ENCODE measurements at regions not wholly inside any gene's neighbourhood (a gene's known extent, or its start where the extent isn't known, plus 50 kb on each side); places are given as distances from the start of the nearest gene placed in this dataset.

DNA sequence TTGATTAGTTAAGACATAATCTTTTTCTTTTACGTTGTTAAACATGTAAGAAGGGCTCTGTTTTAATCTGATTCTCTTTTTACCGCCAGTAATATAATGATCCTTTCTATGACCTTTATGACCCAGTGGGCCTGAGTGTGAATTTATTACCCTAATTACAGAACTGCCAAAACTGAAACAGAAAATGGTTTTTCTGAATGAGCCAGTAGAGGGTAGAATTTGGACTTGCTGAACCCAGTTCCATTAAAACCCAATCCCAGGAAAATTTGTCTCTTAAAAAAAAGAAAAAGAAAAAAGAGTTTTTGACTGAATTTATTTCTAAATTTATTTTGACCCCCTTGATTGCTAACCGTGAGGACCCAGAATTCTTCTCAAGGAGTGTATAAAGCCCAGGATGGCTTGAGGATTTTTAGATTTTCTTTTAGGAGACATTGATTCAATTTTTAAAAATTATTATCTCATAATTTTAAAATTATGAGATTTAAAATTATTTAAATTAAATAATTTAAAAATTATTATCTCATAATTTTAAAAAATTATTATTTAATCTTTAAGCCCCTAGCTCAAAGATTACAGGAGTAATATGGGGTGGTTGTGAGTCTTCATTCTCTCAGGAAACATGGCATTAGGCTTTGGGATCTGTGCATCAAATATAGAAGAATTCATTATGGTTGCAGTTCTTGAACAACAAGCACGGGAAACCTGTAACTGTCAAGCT, 94.1 kb upstream of the GLIS3 start:
- Histone ChIP-seq H3K9ac (ENCODE audit: low read depth, low read length, poor library complexity, severe bottlenecking) (no peak overlapping the region), H3K36me3 (ENCODE audit: insufficient read depth, low read length) (no peaks in the 10 kb centered on the region), H2AFZ (ENCODE audit: low read length) (no peak overlapping the region), H3K4me2 (ENCODE audit: low read depth, low read length, poor library complexity, severe bottlenecking) (no peak overlapping the region), H3F3A (ENCODE audit: low read depth) (no peaks in the 10 kb centered on the region), H3K9me2 (replicated peaks; ENCODE audit: low read depth, low read length) (no peaks in the 10 kb centered on the region), H4K20me1 (ENCODE audit: insufficient read depth, low read length, poor library complexity, severe bottlenecking) (no peaks in the 10 kb centered on the region), H3K4me1 (ENCODE audit: insufficient read depth, low read length, poor library complexity, severe bottlenecking) (no peaks in the 10 kb centered on the region), H3K4me3 (ENCODE audit: low read length, poor library complexity, severe bottlenecking) (no peak overlapping the region), H3K79me2 (ENCODE audit: insufficient read depth, low read length) (no peaks in the 10 kb centered on the region), H3K9me3 (ENCODE audit: insufficient read depth, low read depth, low read length) (no peaks in the 10 kb centered on the region), H3K27me3 (ENCODE audit: insufficient read depth, low read length, poor library complexity, severe bottlenecking) (peaks cover 7% of the 10 kb centered on the region)
- TF ChIP-seq, protein P1, sequence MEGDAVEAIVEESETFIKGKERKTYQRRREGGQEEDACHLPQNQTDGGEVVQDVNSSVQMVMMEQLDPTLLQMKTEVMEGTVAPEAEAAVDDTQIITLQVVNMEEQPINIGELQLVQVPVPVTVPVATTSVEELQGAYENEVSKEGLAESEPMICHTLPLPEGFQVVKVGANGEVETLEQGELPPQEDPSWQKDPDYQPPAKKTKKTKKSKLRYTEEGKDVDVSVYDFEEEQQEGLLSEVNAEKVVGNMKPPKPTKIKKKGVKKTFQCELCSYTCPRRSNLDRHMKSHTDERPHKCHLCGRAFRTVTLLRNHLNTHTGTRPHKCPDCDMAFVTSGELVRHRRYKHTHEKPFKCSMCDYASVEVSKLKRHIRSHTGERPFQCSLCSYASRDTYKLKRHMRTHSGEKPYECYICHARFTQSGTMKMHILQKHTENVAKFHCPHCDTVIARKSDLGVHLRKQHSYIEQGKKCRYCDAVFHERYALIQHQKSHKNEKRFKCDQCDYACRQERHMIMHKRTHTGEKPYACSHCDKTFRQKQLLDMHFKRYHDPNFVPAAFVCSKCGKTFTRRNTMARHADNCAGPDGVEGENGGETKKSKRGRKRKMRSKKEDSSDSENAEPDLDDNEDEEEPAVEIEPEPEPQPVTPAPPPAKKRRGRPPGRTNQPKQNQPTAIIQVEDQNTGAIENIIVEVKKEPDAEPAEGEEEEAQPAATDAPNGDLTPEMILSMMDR (conservative IDR thresholded peaks at IDR 0.05; ENCODE audit: low read length) = no peak
- no peak for TF ChIP-seq EZH2phosphoT487 (IDR thresholded peaks at IDR 0.05; ENCODE audit: borderline replicate concordance)

- no peaks in the 10 kb centered on the region for H3K79me2 ChIP-seq (ENCODE audit: insufficient read depth, low read length)
- H2AFZ ChIP-seq (ENCODE audit: low read length) = no peak overlapping the region
- no peaks in the 10 kb centered on the region for H3F3A ChIP-seq (ENCODE audit: low read depth)
- H3K9me2 ChIP-seq (replicated peaks; ENCODE audit: low read depth, low read length) = no peaks in the 10 kb centered on the region
- no peak overlapping the region for H3K9ac ChIP-seq (ENCODE audit: low read depth, low read length, poor library complexity, severe bottlenecking)
- no peaks in the 10 kb centered on the region for H3K9me3 ChIP-seq (ENCODE audit: insufficient read depth, low read depth, low read length)
- H3K4me3 ChIP-seq (ENCODE audit: low read length, poor library complexity, severe bottlenecking) = no peak overlapping the region
- TF ChIP-seq, protein P1 (conservative IDR thresholded peaks at IDR 0.05; ENCODE audit: low read length) = no peak
- no peak for TF ChIP-seq EZH2phosphoT487 (IDR thresholded peaks at IDR 0.05; ENCODE audit: borderline replicate concordance)
- peaks cover 7% of the 10 kb centered on the region for H3K27me3 ChIP-seq (ENCODE audit: insufficient read depth, low read length, poor library complexity, severe bottlenecking)
- no peaks in the 10 kb centered on the region for H4K20me1 ChIP-seq (ENCODE audit: insufficient read depth, low read length, poor library complexity, severe bottlenecking)
- no peaks in the 10 kb centered on the region for H3K36me3 ChIP-seq (ENCODE audit: insufficient read depth, low read length)
- H3K4me1 ChIP-seq (ENCODE audit: insufficient read depth, low read length, poor library complexity, severe bottlenecking) = no peaks in the 10 kb centered on the region
- no peak overlapping the region for H3K4me2 ChIP-seq (ENCODE audit: low read depth, low read length, poor library complexity, severe bottlenecking)
These were observed 89.9 kb upstream of the GLIS3 start for GRCh38 chr9:4389755-4390154.

DNA sequence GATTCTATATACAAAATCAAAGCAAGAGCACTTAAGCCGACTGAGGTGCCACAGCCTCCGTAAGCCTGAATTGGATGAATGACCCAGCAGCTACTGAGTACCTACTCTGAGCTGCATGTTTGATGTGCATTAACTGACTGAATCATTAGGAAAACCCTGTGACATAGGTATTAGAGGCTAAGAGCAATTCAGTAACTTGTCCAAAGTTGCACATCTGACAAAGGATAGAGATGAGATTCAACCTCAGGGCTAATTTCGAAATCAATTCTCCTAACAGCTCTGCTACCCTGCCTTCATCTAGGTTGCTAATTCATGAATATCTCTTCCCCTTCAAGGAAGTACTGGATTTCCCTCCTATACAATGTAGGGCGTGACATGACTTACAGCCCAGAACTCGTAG, 89.1 kb upstream of the GLIS3 start:
- H3K9ac ChIP-seq (ENCODE audit: low read depth, low read length, poor library complexity, severe bottlenecking) = no peak overlapping the region
- H3K4me2 ChIP-seq (ENCODE audit: low read depth, low read length, poor library complexity, severe bottlenecking) = no peak overlapping the region
- no peaks in the 10 kb centered on the region for H4K20me1 ChIP-seq (ENCODE audit: insufficient read depth, low read length, poor library complexity, severe bottlenecking)
- H3K4me3 ChIP-seq (ENCODE audit: low read length, poor library complexity, severe bottlenecking) = no peak overlapping the region
- TF ChIP-seq, protein P1 (conservative IDR thresholded peaks at IDR 0.05; ENCODE audit: low read length) = no peak
- no peak for TF ChIP-seq EZH2phosphoT487 (IDR thresholded peaks at IDR 0.05; ENCODE audit: borderline replicate concordance)
- H3K79me2 ChIP-seq (ENCODE audit: insufficient read depth, low read length) = no peaks in the 10 kb centered on the region
- no peaks in the 10 kb centered on the region for H3K9me3 ChIP-seq (ENCODE audit: insufficient read depth, low read depth, low read length)
- peaks cover 7% of the 10 kb centered on the region for H3K27me3 ChIP-seq (ENCODE audit: insufficient read depth, low read length, poor library complexity, severe bottlenecking)
- H3K4me1 ChIP-seq (ENCODE audit: insufficient read depth, low read length, poor library complexity, severe bottlenecking) = no peaks in the 10 kb centered on the region
- no peaks in the 10 kb centered on the region for H3F3A ChIP-seq (ENCODE audit: low read depth)
- H3K9me2 ChIP-seq (replicated peaks; ENCODE audit: low read depth, low read length) = no peaks in the 10 kb centered on the region
- H2AFZ ChIP-seq (ENCODE audit: low read length) = no peak overlapping the region
- no peaks in the 10 kb centered on the region for H3K36me3 ChIP-seq (ENCODE audit: insufficient read depth, low read length)

Measured in Loucy (cell line).